ENCODE measurements at regions not wholly inside any gene's neighbourhood (a gene's known extent, or its start where the extent isn't known, plus 50 kb on each side); places are given as distances from the start of the nearest gene placed in this dataset.

- Histone ChIP-seq H3K4me2 (ENCODE audit: low read length) (no peak overlapping the region), H3K79me2 (replicated peaks; ENCODE audit: insufficient read depth, low read length) (no peaks in the 10 kb centered on the region), H3K9ac (ENCODE audit: low read length) (no peak overlapping the region), H4K20me1 (ENCODE audit: insufficient read depth) (no peaks in the 10 kb centered on the region), H3K9me3 (ENCODE audit: low read length) (no peaks in the 10 kb centered on the region), H3K9me2 (ENCODE audit: insufficient read depth, low read length) (no peaks in the 10 kb centered on the region), H3K27me3 (ENCODE audit: insufficient read depth, low read depth, low read length) (no peaks in the 10 kb centered on the region), H2AFZ (ENCODE audit: low read depth, low read length) (no peak overlapping the region), H3F3A (ENCODE audit: insufficient read depth, low read length, poor library complexity, severe bottlenecking) (no peaks in the 10 kb centered on the region), H3K36me3 (ENCODE audit: insufficient read depth, low read length) (no peaks in the 10 kb centered on the region), H3K27ac (ENCODE audit: low read length) (no peak overlapping the region), H3K4me3 (ENCODE audit: low read length) (no peak overlapping the region)
- TF ChIP-seq EP300 (conservative IDR thresholded peaks at IDR 0.05; ENCODE audit: poor library complexity, severe bottlenecking) (no peak), RAD21 (conservative IDR thresholded peaks at IDR 0.05) (peak; percentile 95), SMC3 (conservative IDR thresholded peaks at IDR 0.05; ENCODE audit: poor library complexity) (peak; percentile 93)
- TF ChIP-seq, protein P1, sequence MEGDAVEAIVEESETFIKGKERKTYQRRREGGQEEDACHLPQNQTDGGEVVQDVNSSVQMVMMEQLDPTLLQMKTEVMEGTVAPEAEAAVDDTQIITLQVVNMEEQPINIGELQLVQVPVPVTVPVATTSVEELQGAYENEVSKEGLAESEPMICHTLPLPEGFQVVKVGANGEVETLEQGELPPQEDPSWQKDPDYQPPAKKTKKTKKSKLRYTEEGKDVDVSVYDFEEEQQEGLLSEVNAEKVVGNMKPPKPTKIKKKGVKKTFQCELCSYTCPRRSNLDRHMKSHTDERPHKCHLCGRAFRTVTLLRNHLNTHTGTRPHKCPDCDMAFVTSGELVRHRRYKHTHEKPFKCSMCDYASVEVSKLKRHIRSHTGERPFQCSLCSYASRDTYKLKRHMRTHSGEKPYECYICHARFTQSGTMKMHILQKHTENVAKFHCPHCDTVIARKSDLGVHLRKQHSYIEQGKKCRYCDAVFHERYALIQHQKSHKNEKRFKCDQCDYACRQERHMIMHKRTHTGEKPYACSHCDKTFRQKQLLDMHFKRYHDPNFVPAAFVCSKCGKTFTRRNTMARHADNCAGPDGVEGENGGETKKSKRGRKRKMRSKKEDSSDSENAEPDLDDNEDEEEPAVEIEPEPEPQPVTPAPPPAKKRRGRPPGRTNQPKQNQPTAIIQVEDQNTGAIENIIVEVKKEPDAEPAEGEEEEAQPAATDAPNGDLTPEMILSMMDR (IDR thresholded peaks at IDR 0.05; ENCODE audit: poor library complexity, severe bottlenecking) = peak; percentile 90
Measured at GRCh38 chr13:111460548-111461444, 140.4 kb downstream of the TEX29 start.

GRCh38 chr13:111461445-111462149, 141.2 kb downstream of the TEX29 start:
- Histone ChIP-seq H2AFZ (ENCODE audit: low read depth, low read length) (no peak overlapping the region), H3F3A (ENCODE audit: insufficient read depth, low read length, poor library complexity, severe bottlenecking) (no peaks in the 10 kb centered on the region), H3K9ac (ENCODE audit: low read length) (no peak overlapping the region), H3K4me2 (ENCODE audit: low read length) (no peak overlapping the region), H3K27ac (ENCODE audit: low read length) (no peak overlapping the region), H3K9me2 (ENCODE audit: insufficient read depth, low read length) (no peaks in the 10 kb centered on the region), H3K9me3 (ENCODE audit: low read length) (no peaks in the 10 kb centered on the region), H3K4me3 (ENCODE audit: low read length) (no peak overlapping the region), H3K27me3 (ENCODE audit: insufficient read depth, low read depth, low read length) (no peaks in the 10 kb centered on the region), H3K36me3 (ENCODE audit: insufficient read depth, low read length) (no peaks in the 10 kb centered on the region), H4K20me1 (ENCODE audit: insufficient read depth) (no peaks in the 10 kb centered on the region), H3K79me2 (replicated peaks; ENCODE audit: insufficient read depth, low read length) (no peaks in the 10 kb centered on the region)
- TF ChIP-seq SMC3 (conservative IDR thresholded peaks at IDR 0.05; ENCODE audit: poor library complexity) = peak; percentile 42
- TF ChIP-seq, protein P1 (IDR thresholded peaks at IDR 0.05; ENCODE audit: poor library complexity, severe bottlenecking) = peak; percentile 47
- TF ChIP-seq, protein P2, sequence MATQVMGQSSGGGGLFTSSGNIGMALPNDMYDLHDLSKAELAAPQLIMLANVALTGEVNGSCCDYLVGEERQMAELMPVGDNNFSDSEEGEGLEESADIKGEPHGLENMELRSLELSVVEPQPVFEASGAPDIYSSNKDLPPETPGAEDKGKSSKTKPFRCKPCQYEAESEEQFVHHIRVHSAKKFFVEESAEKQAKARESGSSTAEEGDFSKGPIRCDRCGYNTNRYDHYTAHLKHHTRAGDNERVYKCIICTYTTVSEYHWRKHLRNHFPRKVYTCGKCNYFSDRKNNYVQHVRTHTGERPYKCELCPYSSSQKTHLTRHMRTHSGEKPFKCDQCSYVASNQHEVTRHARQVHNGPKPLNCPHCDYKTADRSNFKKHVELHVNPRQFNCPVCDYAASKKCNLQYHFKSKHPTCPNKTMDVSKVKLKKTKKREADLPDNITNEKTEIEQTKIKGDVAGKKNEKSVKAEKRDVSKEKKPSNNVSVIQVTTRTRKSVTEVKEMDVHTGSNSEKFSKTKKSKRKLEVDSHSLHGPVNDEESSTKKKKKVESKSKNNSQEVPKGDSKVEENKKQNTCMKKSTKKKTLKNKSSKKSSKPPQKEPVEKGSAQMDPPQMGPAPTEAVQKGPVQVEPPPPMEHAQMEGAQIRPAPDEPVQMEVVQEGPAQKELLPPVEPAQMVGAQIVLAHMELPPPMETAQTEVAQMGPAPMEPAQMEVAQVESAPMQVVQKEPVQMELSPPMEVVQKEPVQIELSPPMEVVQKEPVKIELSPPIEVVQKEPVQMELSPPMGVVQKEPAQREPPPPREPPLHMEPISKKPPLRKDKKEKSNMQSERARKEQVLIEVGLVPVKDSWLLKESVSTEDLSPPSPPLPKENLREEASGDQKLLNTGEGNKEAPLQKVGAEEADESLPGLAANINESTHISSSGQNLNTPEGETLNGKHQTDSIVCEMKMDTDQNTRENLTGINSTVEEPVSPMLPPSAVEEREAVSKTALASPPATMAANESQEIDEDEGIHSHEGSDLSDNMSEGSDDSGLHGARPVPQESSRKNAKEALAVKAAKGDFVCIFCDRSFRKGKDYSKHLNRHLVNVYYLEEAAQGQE (IDR thresholded peaks at IDR 0.05; ENCODE audit: borderline replicate concordance) = no peak
- TF ChIP-seq RAD21 (conservative IDR thresholded peaks at IDR 0.05) = peak; percentile 54
